ENCODE measurements at regions not wholly inside any gene's neighbourhood (a gene's known extent, or its start where the extent isn't known, plus 50 kb on each side); places are given as distances from the start of the nearest gene placed in this dataset.
"Not testable (repeated sequence)": the region's sequence is repeated elsewhere in the genome, so short reads cannot be mapped to it uniquely, and the experiment has no call there.

- DNase-seq (ENCODE audit: insufficient read length, low spot score) (no peak), FAIRE-seq (no peak)
These were observed 305.1 kb upstream of the LYZL1 start for GRCh38 chr10:28983799-28984198.

- FAIRE-seq (peak; percentile 33), DNase-seq (ENCODE audit: insufficient read length, low spot score) (peak; percentile 64)
These were observed 304.4 kb upstream of the LYZL1 start for GRCh38 chr10:28984431-28984830.

- no peak for DNase-seq (ENCODE audit: insufficient read length, low spot score)
- peak; percentile 36 for FAIRE-seq
These were observed 303.6 kb upstream of the LYZL1 start for GRCh38 chr10:28985137-28985885.

- FAIRE-seq, result no peak
- DNase-seq (ENCODE audit: insufficient read length, low spot score), result no peak
These were observed 302.6 kb upstream of the LYZL1 start for GRCh38 chr10:28986117-28986792.

GRCh38 chr10:28986856-28987255 is 302.0 kb upstream of the LYZL1 start:
- FAIRE-seq, result no peak

GRCh38 chr10:28987555-28988320 is 301.1 kb upstream of the LYZL1 start:
- no peak for FAIRE-seq

More at GRCh38 chr10:28986856-28987255, 302.0 kb upstream of the LYZL1 start:
- no peak for DNase-seq (ENCODE audit: insufficient read length, low spot score)

GRCh38 chr10:28988980-28989379 is 299.9 kb upstream of the LYZL1 start:
- FAIRE-seq (no peak), DNase-seq (ENCODE audit: insufficient read length, low spot score) (no peak)

More at GRCh38 chr10:28987555-28988320, 301.1 kb upstream of the LYZL1 start:
- DNase-seq (ENCODE audit: insufficient read length, low spot score), result no peak

- peak; percentile 33 for FAIRE-seq
- peak; percentile 10 for DNase-seq (ENCODE audit: insufficient read length, low spot score)
These were observed 297.3 kb upstream of the LYZL1 start for GRCh38 chr10:28991333-28992270.

- FAIRE-seq (no peak), DNase-seq (ENCODE audit: insufficient read length, low spot score) (no peak)
These were observed 295.8 kb upstream of the LYZL1 start for GRCh38 chr10:28993056-28993455.

- DNase-seq (ENCODE audit: insufficient read length, low spot score), result no peak
- no peak for FAIRE-seq
These were observed 295.0 kb upstream of the LYZL1 start for GRCh38 chr10:28993861-28994260.

GRCh38 chr10:28994802-28995201 is 294.1 kb upstream of the LYZL1 start:
- not testable (repeated sequence) for DNase-seq (ENCODE audit: insufficient read length, low spot score); FAIRE-seq

GRCh38 chr10:28995497-28995896 is 293.4 kb upstream of the LYZL1 start:
- no peak for DNase-seq (ENCODE audit: insufficient read length, low spot score)
- no peak for FAIRE-seq

- FAIRE-seq (no peak), DNase-seq (ENCODE audit: insufficient read length, low spot score) (no peak)
These were observed 292.5 kb upstream of the LYZL1 start for GRCh38 chr10:28996345-28996744.

- no peak for FAIRE-seq
- DNase-seq (ENCODE audit: insufficient read length, low spot score), result no peak
These were observed 291.8 kb upstream of the LYZL1 start for GRCh38 chr10:28996947-28997551.

- no peak for FAIRE-seq
- no peak for DNase-seq (ENCODE audit: insufficient read length, low spot score)
These were observed 291.1 kb upstream of the LYZL1 start for GRCh38 chr10:28997734-28998133.

GRCh38 chr10:29001801-29002200 is 287.1 kb upstream of the LYZL1 start:
- FAIRE-seq (no peak), DNase-seq (ENCODE audit: insufficient read length, low spot score) (no peak)

- DNase-seq (ENCODE audit: insufficient read length, low spot score); FAIRE-seq: not testable (repeated sequence)
These were observed 285.9 kb upstream of the LYZL1 start for GRCh38 chr10:29003014-29003413.

GRCh38 chr10:29005988-29006387 is 282.9 kb upstream of the LYZL1 start:
- DNase-seq (ENCODE audit: insufficient read length, low spot score), result no peak
- FAIRE-seq, result no peak

GRCh38 chr10:29007370-29007747 is 281.5 kb upstream of the LYZL1 start:
- no peak for FAIRE-seq
- no peak for DNase-seq (ENCODE audit: insufficient read length, low spot score)

Measured in HTR-8/SVneo (cell line).